ENCODE measurements at regions not wholly inside any gene's neighbourhood (a gene's known extent, or its start where the extent isn't known, plus 50 kb on each side); places are given as distances from the start of the nearest gene placed in this dataset.

DNA sequence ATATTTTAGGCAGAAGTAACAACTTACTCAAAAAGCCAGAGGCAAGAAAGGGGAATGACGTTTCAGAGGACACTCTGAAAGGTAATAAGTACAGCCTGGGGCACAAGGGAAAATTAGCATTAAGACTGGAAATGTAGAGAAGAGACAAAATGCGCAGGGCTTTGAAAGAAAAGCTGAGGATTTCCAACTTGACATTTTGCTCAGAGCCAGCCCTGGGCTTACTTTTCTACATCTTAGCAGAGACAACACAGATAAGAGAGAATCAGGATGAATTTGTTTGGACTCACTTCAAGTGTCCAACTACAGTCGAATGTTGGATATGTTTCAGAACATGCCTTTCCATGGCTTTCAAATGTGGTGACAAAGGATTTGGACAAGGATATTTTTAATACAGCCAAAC, 808.9 kb upstream of the LUZP2 start:
- TF ChIP-seq CTCF (IDR thresholded peaks at IDR 0.05) (no peak), ZFX (IDR thresholded peaks at IDR 0.05; ENCODE audit: borderline replicate concordance) (no peak)
- H3K27ac ChIP-seq = no peak overlapping the region

DNA sequence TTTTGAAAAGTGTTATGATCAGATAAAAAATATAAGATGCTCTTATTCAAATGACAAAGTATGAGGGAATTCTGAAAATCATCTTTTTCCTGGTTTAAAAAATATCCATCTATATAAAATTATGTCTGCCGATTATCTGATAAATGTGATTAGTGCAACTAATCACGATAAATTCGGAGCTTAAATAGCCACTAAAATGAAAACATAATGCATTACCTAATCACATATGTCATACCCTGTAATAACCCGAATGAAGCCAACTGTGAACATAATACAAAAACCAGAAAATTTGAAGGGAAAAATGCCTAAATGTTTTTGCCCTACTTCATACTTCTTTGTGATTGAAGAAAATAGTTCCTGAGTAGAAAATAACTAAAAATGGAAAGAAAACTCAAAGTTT, 808.4 kb upstream of the LUZP2 start:
- H3K27ac ChIP-seq = no peak overlapping the region
- no peak for TF ChIP-seq CTCF (IDR thresholded peaks at IDR 0.05)
- TF ChIP-seq ZFX (IDR thresholded peaks at IDR 0.05; ENCODE audit: borderline replicate concordance) = no peak

GRCh38 chr11:23688835-23689234, 808.0 kb upstream of the LUZP2 start:
- TF ChIP-seq ZFX (IDR thresholded peaks at IDR 0.05; ENCODE audit: borderline replicate concordance) (no peak), CTCF (IDR thresholded peaks at IDR 0.05) (no peak)
- H3K27ac ChIP-seq = no peak overlapping the region

DNA sequence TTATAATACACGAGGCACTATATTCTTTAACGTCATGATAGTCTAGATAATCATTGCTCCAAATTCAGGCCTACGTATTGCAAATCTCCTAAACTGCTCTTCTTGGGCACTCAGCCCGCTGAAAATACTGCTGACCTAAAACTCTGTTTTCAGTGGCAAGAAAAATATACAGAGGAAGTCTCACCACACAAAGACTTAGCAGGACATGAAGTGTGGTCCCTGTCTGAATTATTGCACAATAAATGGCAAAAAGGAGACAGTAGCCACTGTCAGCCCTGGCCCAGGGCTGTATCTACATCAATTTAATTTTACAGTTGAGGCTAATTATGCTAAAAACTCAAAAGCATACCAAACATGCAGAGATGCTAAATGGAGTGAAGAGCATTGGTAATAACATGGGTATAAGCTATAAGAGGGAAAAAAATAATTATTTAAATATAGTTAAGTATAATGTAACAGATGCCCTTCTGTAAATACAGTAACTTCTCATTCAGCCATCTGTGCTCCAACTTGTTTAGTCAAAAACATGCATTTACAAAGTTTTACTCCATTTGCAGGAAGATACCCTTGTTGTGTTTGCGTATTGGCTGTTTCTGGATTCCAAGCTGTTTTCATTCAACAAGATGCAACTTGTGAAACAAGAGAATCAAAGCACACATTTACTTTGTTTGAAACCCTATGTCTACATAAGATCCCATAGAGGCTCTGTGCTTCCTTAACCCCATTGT, 800.0 kb upstream of the LUZP2 start:
- H3K27ac ChIP-seq = no peak overlapping the region
- TF ChIP-seq ZFX (IDR thresholded peaks at IDR 0.05; ENCODE audit: borderline replicate concordance) (no peak), CTCF (IDR thresholded peaks at IDR 0.05) (no peak)

DNA sequence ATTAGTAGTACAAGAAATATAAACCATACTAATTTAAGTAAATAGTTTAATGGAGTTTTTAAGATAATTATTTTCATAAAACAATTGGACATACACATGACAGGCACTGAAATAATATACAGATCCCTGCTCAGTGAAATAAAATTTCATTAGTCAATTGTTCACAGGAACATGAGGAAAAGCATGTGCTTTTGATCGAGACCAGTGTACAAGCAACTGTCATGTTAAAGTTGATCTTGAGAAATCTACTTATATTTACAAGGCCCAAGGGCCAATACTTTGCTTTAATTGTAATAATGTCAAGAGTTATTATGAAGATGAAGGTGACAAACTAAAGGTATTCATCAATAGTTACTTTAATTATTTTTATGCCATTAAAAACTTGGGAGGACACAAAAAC, 792.7 kb upstream of the LUZP2 start:
- no peak for TF ChIP-seq CTCF (IDR thresholded peaks at IDR 0.05)
- no peak for TF ChIP-seq ZFX (IDR thresholded peaks at IDR 0.05; ENCODE audit: borderline replicate concordance)

DNA sequence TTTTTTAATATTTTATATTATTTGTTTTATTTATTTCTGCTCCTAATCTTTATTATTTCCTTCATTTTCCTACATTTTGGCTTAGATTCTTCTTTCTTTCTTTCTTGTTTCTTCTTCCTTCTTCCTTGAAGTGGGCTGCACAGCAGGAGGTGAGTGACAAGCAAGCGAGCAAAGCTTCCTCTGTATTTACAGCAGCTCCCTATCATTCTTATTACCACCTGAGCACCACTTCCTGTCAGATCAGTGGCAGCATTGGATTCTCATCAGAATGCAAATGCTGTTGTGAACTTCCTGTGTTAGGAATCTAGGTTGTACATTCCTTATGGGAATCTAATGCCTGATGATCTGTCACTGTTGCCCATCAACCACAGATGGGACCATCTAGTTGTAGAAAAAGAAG, 784.9 kb upstream of the LUZP2 start:
- H3K27ac ChIP-seq = no peak overlapping the region

More for the DNA sequence above, 792.7 kb upstream of the LUZP2 start:
- H3K27ac ChIP-seq = no peak overlapping the region

More for the DNA sequence above, 784.9 kb upstream of the LUZP2 start:
- TF ChIP-seq CTCF (IDR thresholded peaks at IDR 0.05) (no peak), ZFX (IDR thresholded peaks at IDR 0.05; ENCODE audit: borderline replicate concordance) (no peak)
